IPS-15b (cell line): ENCODE measurements at regions not wholly inside any gene's neighbourhood (a gene's known extent, or its start where the extent isn't known, plus 50 kb on each side); places are given as distances from the start of the nearest gene placed in this dataset.
"Not testable (repeated sequence)": the region's sequence is repeated elsewhere in the genome, so short reads cannot be mapped to it uniquely, and the experiment has no call there.

Experiments used
- H3K27me3 ChIP-seq: one replicate; pipeline ENCODE4 v1.6.1; 2013; ENCODE audit warnings: low read length; ENCODE audit not compliant: control insufficient read depth, insufficient read depth
- H3K36me3 ChIP-seq: one replicate; pipeline ENCODE4 v1.6.1; 2013; ENCODE audit warnings: low read length; ENCODE audit not compliant: control insufficient read depth, insufficient read depth
- H3K4me1 ChIP-seq: one replicate; pipeline ENCODE4 v1.6.1; 2013; ENCODE audit warnings: mild to moderate bottlenecking, low read length; ENCODE audit not compliant: control insufficient read depth, insufficient read depth
- H3K4me3 ChIP-seq: one replicate; pipeline ENCODE4 v1.5.1; 2013; ENCODE audit warnings: low read depth, low read length
- H3K9ac ChIP-seq: one replicate; pipeline ENCODE4 v1.6.1; 2013; ENCODE audit warnings: low read depth, mild to moderate bottlenecking, low read length
- H3K9me3 ChIP-seq: one replicate; pipeline ENCODE4 v1.6.1; 2013; ENCODE audit warnings: mild to moderate bottlenecking, low read length; ENCODE audit not compliant: control insufficient read depth, insufficient read depth

- no peak overlapping the region for H3K9ac ChIP-seq
- H3K36me3 ChIP-seq, result no peaks in the 10 kb centered on the region
These were observed 1487.7 kb upstream of the SLC10A2 start for GRCh38 chr13:104553896-104554295.

GRCh38 chr13:104553186-104553585 is 1487.0 kb upstream of the SLC10A2 start:
- H3K4me1 ChIP-seq, result no peaks in the 10 kb centered on the region
- no peak overlapping the region for H3K9ac ChIP-seq
- H3K9me3 ChIP-seq, result no peaks in the 10 kb centered on the region

More at GRCh38 chr13:104553896-104554295, 1487.7 kb upstream of the SLC10A2 start:
- Histone ChIP-seq H3K4me1 (no peaks in the 10 kb centered on the region), H3K9me3 (no peaks in the 10 kb centered on the region), H3K27me3 (no peaks in the 10 kb centered on the region), H3K4me3 (no peak overlapping the region)

GRCh38 chr13:104534847-104535246 is 1468.6 kb upstream of the SLC10A2 start:
- Histone ChIP-seq H3K4me1 (peaks cover 6% of the 10 kb centered on the region), H3K36me3 (no peaks in the 10 kb centered on the region), H3K9ac (no peak overlapping the region), H3K27me3 (no peaks in the 10 kb centered on the region), H3K4me3 (no peak overlapping the region), H3K9me3 (no peaks in the 10 kb centered on the region)

More at GRCh38 chr13:104553186-104553585, 1487.0 kb upstream of the SLC10A2 start:
- H3K4me3 ChIP-seq, result no peak overlapping the region
- H3K36me3 ChIP-seq, result no peaks in the 10 kb centered on the region
- no peaks in the 10 kb centered on the region for H3K27me3 ChIP-seq

- H3K4me3 ChIP-seq, result no peak overlapping the region
- no peaks in the 10 kb centered on the region for H3K9me3 ChIP-seq
- H3K4me1 ChIP-seq, result peaks cover 3% of the 10 kb centered on the region
- H3K36me3 ChIP-seq, result no peaks in the 10 kb centered on the region
- no peaks in the 10 kb centered on the region for H3K27me3 ChIP-seq
- H3K9ac ChIP-seq, result no peak overlapping the region
These were observed 1465.9 kb upstream of the SLC10A2 start for GRCh38 chr13:104532132-104532531.

GRCh38 chr13:104530741-104531140 is 1464.5 kb upstream of the SLC10A2 start:
- Histone ChIP-seq H3K4me1 (peaks cover 3% of the 10 kb centered on the region), H3K27me3 (no peaks in the 10 kb centered on the region), H3K4me3 (no peak overlapping the region), H3K9me3 (no peaks in the 10 kb centered on the region), H3K9ac (no peak overlapping the region), H3K36me3 (no peaks in the 10 kb centered on the region)

GRCh38 chr13:104526561-104526960 is 1460.3 kb upstream of the SLC10A2 start:
- Histone ChIP-seq H3K4me3 (no peak overlapping the region), H3K9ac (no peak overlapping the region), H3K27me3 (no peaks in the 10 kb centered on the region), H3K9me3 (no peaks in the 10 kb centered on the region), H3K4me1 (peaks cover 3% of the 10 kb centered on the region), H3K36me3 (no peaks in the 10 kb centered on the region)

- Histone ChIP-seq H3K9ac (no peak overlapping the region), H3K27me3 (no peaks in the 10 kb centered on the region), H3K9me3 (no peaks in the 10 kb centered on the region), H3K4me1 (no peaks in the 10 kb centered on the region), H3K36me3 (no peaks in the 10 kb centered on the region), H3K4me3 (no peak overlapping the region)
These were observed 1459.2 kb upstream of the SLC10A2 start for GRCh38 chr13:104525467-104525866.

GRCh38 chr13:104522235-104523072 is 1456.2 kb upstream of the SLC10A2 start:
- Histone ChIP-seq H3K9me3 (no peaks in the 10 kb centered on the region), H3K4me3 (no peak overlapping the region), H3K9ac (no peak overlapping the region), H3K4me1 (no peaks in the 10 kb centered on the region), H3K36me3 (no peaks in the 10 kb centered on the region), H3K27me3 (no peaks in the 10 kb centered on the region)

GRCh38 chr13:104510422-104510821 is 1444.2 kb upstream of the SLC10A2 start:
- Histone ChIP-seq H3K9me3 (no peaks in the 10 kb centered on the region), H3K4me1 (no peaks in the 10 kb centered on the region), H3K4me3 (no peak overlapping the region), H3K27me3 (no peaks in the 10 kb centered on the region), H3K9ac (no peak overlapping the region), H3K36me3 (no peaks in the 10 kb centered on the region)

- not testable (repeated sequence) for H3K4me3 ChIP-seq, H3K4me1 ChIP-seq, H3K27me3 ChIP-seq, H3K36me3 ChIP-seq, H3K9me3 ChIP-seq, H3K9ac ChIP-seq
These were observed 1427.3 kb upstream of the SLC10A2 start for GRCh38 chr13:104493502-104493901.

- Histone ChIP-seq H3K27me3 (no peaks in the 10 kb centered on the region), H3K4me3 (no peak overlapping the region), H3K4me1 (no peaks in the 10 kb centered on the region), H3K9ac (no peak overlapping the region), H3K9me3 (no peaks in the 10 kb centered on the region), H3K36me3 (no peaks in the 10 kb centered on the region)
These were observed 1425.7 kb upstream of the SLC10A2 start for GRCh38 chr13:104491916-104492315.

- H3K36me3 ChIP-seq, result no peaks in the 10 kb centered on the region
These were observed 1420.8 kb upstream of the SLC10A2 start for GRCh38 chr13:104487006-104487405.

More at GRCh38 chr13:104487006-104487405, 1420.8 kb upstream of the SLC10A2 start:
- H3K4me1 ChIP-seq, result no peaks in the 10 kb centered on the region
- no peaks in the 10 kb centered on the region for H3K9me3 ChIP-seq
- no peak overlapping the region for H3K4me3 ChIP-seq
- H3K27me3 ChIP-seq, result no peaks in the 10 kb centered on the region
- H3K9ac ChIP-seq, result no peak overlapping the region
